GM12878 (cell line): ENCODE measurements at regions not wholly inside any gene's neighbourhood (a gene's known extent, or its start where the extent isn't known, plus 50 kb on each side); places are given as distances from the start of the nearest gene placed in this dataset.

ENCODE experiments used
- ATF7 ChIP-seq: fragments of 450-650 bp; IDR thresholded peaks from 2 replicates; pipeline ENCODE4 v1.6.1; 2016; ENCODE audit warnings: low read depth, mild to moderate bottlenecking
- CTCF ChIP-seq, 3 experiments: IDR thresholded peaks in 2 of 3; conservative IDR thresholded peaks in 1 of 3; 2 replicates each; pipeline ENCODE4 v1.5.1; 2011; ENCODE audit warnings: low read depth in 3 of 3, low read length in 3 of 3, mild to moderate bottlenecking in 3 of 3, control low read depth in 2 of 3, moderate library complexity in 2 of 3, inconsistent platforms in 1 of 3, mixed read lengths in 1 of 3; ENCODE audit not compliant: control insufficient read depth in 2 of 3, insufficient read depth in 1 of 3; ENCODE audit errors: extremely low read depth in 1 of 3
- DPF2 ChIP-seq: fragments of 450-650 bp; IDR thresholded peaks from 2 replicates; pipeline ENCODE4 v1.6.1; 2017; ENCODE audit warnings: mild to moderate bottlenecking
- IRF3 ChIP-seq: fragments of 450-650 bp; IDR thresholded peaks from 2 replicates; pipeline ENCODE4 v1.6.1; 2014; ENCODE audit warnings: mild to moderate bottlenecking
- KDM1A ChIP-seq: fragments of 200-600 bp; sonication (generic); IDR thresholded peaks from 2 replicates; pipeline ENCODE4 v1.6.1; 2016; ENCODE audit warnings: borderline replicate concordance
- NFXL1 ChIP-seq: fragments of 450-650 bp; IDR thresholded peaks from 2 replicates; pipeline ENCODE4 v1.6.1; 2017; ENCODE audit warnings: antibody characterized with exemption, mild to moderate bottlenecking, borderline replicate concordance
- RCOR1 ChIP-seq: conservative IDR thresholded peaks from 2 replicates; pipeline ENCODE4 v1.6.1; 2012; ENCODE audit warnings: low read depth, low read length, improper control_type of control experiment
- ZBED1 ChIP-seq: IDR thresholded peaks from 2 replicates; pipeline ENCODE4 v1.6.1; 2016; ENCODE audit warnings: borderline replicate concordance

- TF ChIP-seq IRF3 (no peak), CTCF (IDR thresholded peaks at IDR 0.05 in 2 of 3, conservative IDR thresholded peaks at IDR 0.05 in 1 of 3; ENCODE audit: control insufficient read depth in 2 of 3, extremely low read depth in 1 of 3, insufficient read depth in 1 of 3, low read depth in 3 of 3, low read length in 3 of 3) (no peak), RCOR1 (no peak), NFXL1 (no peak), ATF7 (no peak), ZBED1 (no peak), KDM1A (no peak), DPF2 (no peak)
Observed at GRCh38 chr17:5700745-5701144, 116.4 kb upstream of the NLRP1 start.
